Coronary artery (tissue), 2 donors: ENCODE measurements at regions not wholly inside any gene's neighbourhood (a gene's known extent, or its start where the extent isn't known, plus 50 kb on each side); places are given as distances from the start of the nearest gene placed in this dataset.
A peak's percentile ranks its signal among the peaks of the same experiment; 100 is the strongest.

Experiments used
- DNase-seq: peaks from one replicate; pipeline ENCODE4 v3.0.0-alpha.2; 2017; ENCODE audit warnings: low spot score
- H3K27ac ChIP-seq, 2 donors: fragments of 200-600 bp; sonication (generic); one replicate each; pipeline ENCODE4 v1.5.1; 2016 to 2019
- H3K4me3 ChIP-seq: fragments of 200-600 bp; sonication (generic); 2 replicates; pipeline ENCODE4 v1.5.1; 2016; ENCODE audit warnings: mild to moderate bottlenecking, moderate library complexity
- CTCF ChIP-seq: fragments of 200-600 bp; sonication (generic); IDR thresholded peaks from one replicate; pipeline ENCODE4 v1.5.1; 2019; ENCODE audit warnings: antibody characterized with exemption

DNA sequence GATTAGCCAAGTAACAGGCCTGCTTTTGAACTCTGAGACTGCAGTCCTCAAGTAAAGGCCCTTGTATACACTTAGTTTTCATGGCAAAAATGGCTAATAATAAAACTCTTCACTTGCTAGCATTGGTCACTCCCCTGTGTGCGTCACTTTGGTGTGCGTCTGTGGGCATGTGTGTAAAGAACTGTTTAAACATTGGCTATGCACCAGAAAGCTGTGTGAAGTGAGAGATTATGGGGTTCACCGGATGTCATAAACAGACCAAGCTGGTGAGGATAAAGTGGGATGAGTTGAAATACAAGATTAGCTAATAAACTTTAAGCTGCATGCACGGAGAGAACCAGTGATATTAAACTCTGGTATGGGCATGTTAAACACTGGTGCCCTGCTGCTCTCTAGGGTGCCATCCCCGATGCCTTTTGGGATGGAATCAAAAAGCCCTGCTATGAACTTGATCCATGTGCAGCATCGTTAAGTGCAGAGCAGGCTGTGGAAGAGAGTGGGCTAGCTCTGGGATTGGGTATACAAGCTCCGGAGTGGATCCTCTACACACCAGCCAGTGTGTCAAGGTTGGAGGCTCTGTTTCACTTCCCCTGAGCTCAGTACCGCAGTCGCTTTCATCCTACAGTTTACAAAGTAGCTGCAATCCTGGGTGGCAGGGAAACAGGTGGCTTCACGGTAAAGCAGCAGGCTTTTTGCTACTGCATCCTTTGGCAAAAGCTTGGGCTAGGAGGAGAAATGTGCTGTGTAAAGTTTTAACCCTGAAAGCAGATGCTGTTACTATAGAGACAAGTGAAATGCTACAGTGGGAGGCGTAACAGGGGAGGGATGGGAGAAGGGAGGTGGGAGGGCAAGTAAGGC lies 108.3 kb upstream of the SLC4A4 start:
- DNase-seq = no peak
- H3K27ac ChIP-seq = peak overlapping the region; percentile 53 to 60
- peak overlapping the region; percentile 59 for H3K4me3 ChIP-seq
- TF ChIP-seq CTCF = no peak

DNA sequence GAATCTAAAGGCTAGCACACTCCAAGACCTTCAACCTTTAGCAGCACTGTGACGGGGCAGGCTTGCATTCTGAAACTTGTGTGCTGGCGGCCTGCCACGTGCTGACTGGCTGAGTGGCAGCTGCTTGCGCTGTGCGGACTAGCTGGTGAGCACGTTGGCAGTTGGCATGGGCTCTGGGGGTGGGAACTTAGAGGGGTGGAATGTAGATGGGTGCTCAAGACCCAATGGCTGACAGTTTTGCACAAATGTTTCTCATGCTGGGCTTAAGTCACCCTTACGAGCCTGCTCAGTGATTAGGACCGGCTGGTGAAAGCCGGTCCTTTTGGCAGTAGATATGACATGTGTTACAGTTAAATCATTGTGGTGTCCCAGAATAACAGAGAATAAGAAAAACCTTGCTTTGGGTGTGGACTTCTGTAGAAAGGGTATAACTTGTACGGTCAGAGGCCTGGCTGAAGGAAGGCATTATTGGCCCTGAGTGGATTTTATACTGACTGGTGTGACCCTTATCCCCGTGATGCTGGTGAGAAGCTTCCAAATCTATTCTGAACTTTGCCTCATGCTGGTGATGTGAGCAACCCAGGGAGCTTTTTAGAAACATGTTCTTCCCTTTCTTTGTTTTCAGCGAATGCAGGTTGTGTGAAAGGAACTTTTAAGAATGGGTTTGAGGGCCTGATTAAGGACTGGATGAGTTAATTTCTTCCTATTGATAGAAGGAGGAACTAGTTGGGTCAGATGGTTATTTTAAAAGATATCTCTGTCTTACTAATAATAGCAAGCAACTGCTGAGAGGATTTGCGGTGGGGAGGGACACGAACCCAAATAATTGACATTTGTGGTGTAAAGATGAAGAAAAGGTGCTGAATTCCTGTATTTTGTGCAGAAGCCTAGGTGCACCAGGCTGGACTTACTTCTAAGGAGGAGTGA lies 107.4 kb upstream of the SLC4A4 start:
- no peak for TF ChIP-seq CTCF
- DNase-seq = peak; percentile 89
- peak overlapping the region; percentile 53 to 60 for H3K27ac ChIP-seq
- peak overlapping the region; percentile 59 for H3K4me3 ChIP-seq

DNA sequence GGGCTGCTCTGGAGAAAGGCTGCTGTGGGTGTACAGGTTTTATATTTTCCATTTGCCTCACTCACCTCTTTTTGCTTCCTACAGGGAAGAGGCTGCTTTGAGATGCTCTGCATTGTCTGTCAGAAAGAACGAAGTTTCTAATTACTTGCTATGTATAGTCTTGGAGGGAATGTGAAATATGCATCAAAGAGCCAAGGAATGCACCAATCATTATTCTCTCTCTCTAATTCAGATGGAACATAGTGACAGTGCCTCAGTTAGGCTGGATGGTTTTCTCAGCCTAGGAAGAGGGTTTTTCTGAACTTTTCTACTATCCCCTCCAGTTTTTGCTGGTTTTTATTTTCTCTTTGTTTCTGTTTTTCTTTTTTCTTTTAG lies 106.8 kb upstream of the SLC4A4 start:
- DNase-seq = no peak
- no peak for TF ChIP-seq CTCF
- Histone ChIP-seq H3K27ac (peak overlapping the region; percentile 53 to 60), H3K4me3 (no peak overlapping the region)

DNA sequence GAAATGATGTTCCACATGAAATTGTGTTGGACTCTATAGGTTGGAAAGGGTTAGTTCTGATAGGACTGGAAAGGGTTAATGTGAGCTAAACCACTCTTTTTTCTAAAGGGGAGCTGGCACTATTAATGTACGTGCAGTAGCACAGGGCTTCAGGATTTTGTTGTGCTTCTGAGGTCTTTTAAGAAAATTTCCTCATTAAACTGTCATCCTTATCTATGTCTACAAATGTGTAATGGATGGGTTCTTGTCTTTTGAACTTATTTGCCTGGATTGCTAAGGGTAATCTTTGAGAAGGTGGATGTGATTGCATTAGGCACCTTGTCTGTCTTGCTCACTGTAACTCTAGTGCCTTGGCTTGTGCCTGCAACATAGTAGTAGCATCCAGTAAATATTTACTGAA lies 106.0 kb upstream of the SLC4A4 start:
- Histone ChIP-seq H3K4me3 (no peak overlapping the region), H3K27ac (no peak overlapping the region)
- TF ChIP-seq CTCF = no peak
- DNase-seq = no peak

DNA sequence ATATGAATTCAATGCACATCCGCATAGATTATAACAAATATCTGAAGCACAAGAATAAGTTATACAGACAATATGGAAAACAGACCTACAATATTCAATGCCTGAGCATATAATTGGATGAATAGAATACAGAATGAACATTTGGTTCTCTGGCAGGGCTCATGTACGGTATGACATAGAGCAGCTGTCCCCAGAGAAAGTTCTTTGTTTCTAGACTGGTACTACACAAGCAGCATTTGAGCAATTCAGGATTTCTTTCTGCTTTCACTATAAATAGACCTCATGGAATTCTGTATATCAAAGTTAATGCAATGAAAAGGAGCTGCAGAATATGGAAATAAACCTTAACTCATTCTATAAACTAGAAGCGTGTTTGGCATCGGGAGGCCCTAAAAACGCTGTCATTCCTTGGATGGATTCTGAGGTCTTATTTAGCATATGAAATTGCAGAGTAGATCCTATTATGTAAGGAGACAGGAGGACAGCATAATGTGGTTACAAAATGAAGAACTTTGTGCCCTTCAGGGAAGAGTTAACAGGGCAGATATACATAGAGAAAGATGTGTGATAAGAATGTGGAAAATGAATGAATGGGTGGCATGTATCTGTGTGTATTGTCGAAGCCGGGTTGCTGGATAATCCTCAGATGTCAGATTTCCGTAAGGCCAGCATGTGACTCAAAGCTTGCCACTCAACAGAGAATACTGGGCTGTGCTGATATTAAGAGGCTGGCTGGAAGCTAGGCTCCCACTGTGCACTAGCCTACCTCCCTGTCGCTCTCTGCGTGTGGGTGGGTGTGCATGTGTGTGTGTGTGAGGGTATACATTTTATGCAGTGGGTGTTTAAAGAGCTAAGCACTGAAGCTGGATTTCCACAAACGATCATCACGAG lies 103.3 kb upstream of the SLC4A4 start:
- no peak for DNase-seq
- peak overlapping the region; percentile 11 for H3K4me3 ChIP-seq
- TF ChIP-seq CTCF = no peak
- H3K27ac ChIP-seq = no peak overlapping the region

- TF ChIP-seq CTCF = no peak
- DNase-seq = no peak
- Histone ChIP-seq H3K4me3 (no peak overlapping the region), H3K27ac (no peak overlapping the region)
Observed at GRCh38 chr4:71236226-71236625, 102.6 kb upstream of the SLC4A4 start.
